ENCODE measurements at regions not wholly inside any gene's neighbourhood (a gene's known extent, or its start where the extent isn't known, plus 50 kb on each side); places are given as distances from the start of the nearest gene placed in this dataset.

- no peak for DNase-seq (ENCODE audit: extremely low read depth in 1 of 11, low read depth in 9 of 11, low spot score in 4 of 11)
These were observed 430.2 kb upstream of the PIK3C3 start for GRCh38 chr18:41524674-41525470.

GRCh38 chr18:41517142-41517541 is 437.9 kb upstream of the PIK3C3 start:
- DNase-seq (ENCODE audit: extremely low read depth in 1 of 11, low read depth in 9 of 11, low spot score in 4 of 11) = no peak

DNA sequence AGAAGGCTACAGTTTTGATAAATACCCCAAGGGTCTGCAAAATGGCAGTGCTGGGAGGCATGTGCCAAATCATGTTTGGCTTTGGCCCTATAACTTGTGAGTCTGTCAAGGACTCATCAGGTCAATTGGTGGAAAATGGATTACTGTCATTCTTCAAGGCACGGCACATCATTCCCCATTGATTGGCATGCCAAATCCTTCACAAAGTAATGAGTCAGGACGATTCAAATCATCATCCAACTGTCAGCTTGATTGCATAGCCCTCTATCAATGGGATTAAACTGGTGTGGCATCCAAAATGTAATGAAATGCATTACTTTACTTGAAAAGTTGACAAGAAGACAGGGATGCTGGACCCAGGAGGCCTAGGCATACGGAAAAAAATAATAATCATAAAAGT is 441.6 kb upstream of the PIK3C3 start:
- no peak for DNase-seq (ENCODE audit: extremely low read depth in 1 of 11, low read depth in 9 of 11, low spot score in 4 of 11)

GRCh38 chr18:41504316-41504715 is 450.7 kb upstream of the PIK3C3 start:
- no peak for DNase-seq (ENCODE audit: extremely low read depth in 1 of 11, low read depth in 9 of 11, low spot score in 4 of 11)

- no peak for DNase-seq (ENCODE audit: extremely low read depth in 1 of 11, low read depth in 9 of 11, low spot score in 4 of 11)
These were observed 453.2 kb upstream of the PIK3C3 start for GRCh38 chr18:41501848-41502247.

GRCh38 chr18:41499345-41499744 is 455.7 kb upstream of the PIK3C3 start:
- DNase-seq (ENCODE audit: extremely low read depth in 1 of 11, low read depth in 9 of 11, low spot score in 4 of 11) = no peak

- no peak for DNase-seq (ENCODE audit: extremely low read depth in 1 of 11, low read depth in 9 of 11, low spot score in 4 of 11)
These were observed 464.2 kb upstream of the PIK3C3 start for GRCh38 chr18:41490861-41491260.

GRCh38 chr18:41486575-41486974 is 468.5 kb upstream of the PIK3C3 start:
- DNase-seq (ENCODE audit: extremely low read depth in 1 of 11, low read depth in 9 of 11, low spot score in 4 of 11) = no peak

- no peak for DNase-seq (ENCODE audit: extremely low read depth in 1 of 11, low read depth in 9 of 11, low spot score in 4 of 11)
These were observed 471.0 kb upstream of the PIK3C3 start for GRCh38 chr18:41484069-41484468.

DNA sequence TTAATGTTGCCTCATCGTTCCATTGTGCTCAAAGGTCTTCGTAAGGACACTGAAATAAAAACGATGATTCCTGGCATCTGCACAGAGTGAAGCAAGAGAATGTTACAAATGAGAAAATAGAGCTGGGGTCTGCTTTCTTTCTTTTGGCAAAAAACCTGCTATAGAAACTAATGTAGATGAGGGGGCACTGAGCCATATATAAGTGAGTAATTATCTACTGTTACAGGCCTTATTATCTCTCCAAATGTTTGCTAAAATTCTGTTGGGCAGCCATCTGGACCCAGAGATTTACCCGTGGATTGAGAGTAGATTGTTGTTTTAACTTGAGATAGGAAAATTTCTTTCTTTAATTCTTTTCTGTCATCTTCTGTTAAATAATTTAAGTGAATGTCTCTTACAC is 472.5 kb upstream of the PIK3C3 start:
- DNase-seq (ENCODE audit: extremely low read depth in 1 of 11, low read depth in 9 of 11, low spot score in 4 of 11) = no peak

- DNase-seq (ENCODE audit: extremely low read depth in 1 of 11, low read depth in 9 of 11, low spot score in 4 of 11) = no peak
These were observed 488.4 kb upstream of the PIK3C3 start for GRCh38 chr18:41466436-41467160.

DNA sequence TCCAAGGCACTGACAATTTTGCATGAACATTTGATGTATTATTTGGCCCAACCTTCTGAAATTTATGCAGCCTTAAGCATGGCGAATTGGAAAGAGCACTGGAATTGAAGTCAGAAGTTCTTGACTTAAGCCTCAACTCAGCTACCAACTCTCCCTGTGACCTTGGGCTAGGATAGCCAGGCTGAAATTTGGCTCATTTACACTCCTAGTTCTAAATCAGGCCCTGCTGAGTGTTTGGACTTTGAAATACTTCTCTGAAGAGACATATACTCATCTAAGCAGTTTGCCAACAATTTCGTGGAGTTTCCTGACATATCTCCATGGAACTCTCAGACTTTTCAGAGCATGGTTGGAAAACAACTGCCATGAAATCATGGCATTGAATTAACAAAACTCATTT is 489.6 kb upstream of the PIK3C3 start:
- no peak for DNase-seq (ENCODE audit: extremely low read depth in 1 of 11, low read depth in 9 of 11, low spot score in 4 of 11)

DNA sequence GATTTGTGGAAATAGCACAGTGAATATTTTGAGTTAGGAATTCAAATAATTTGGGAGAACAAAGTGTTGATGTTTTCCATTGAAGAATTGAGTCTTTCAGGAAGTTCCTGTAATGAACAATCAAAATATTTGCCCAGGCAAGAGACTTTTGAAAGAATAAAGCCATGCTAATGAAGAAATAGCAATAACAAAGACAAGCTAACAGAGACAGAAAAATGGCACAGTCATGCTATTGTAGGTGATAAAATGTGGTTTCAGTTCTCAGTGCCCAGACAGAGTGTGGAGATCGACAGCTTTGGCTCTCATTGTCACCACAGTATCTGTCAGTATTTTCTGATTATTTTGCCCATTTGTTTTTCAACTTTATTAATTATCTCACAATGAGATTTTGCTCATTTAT is 490.8 kb upstream of the PIK3C3 start:
- no peak for DNase-seq (ENCODE audit: extremely low read depth in 1 of 11, low read depth in 9 of 11, low spot score in 4 of 11)

GRCh38 chr18:41462946-41463345 is 492.1 kb upstream of the PIK3C3 start:
- no peak for DNase-seq (ENCODE audit: extremely low read depth in 1 of 11, low read depth in 9 of 11, low spot score in 4 of 11)

GRCh38 chr18:41461114-41461513 is 493.9 kb upstream of the PIK3C3 start:
- DNase-seq (ENCODE audit: extremely low read depth in 1 of 11, low read depth in 9 of 11, low spot score in 4 of 11) = no peak

DNA sequence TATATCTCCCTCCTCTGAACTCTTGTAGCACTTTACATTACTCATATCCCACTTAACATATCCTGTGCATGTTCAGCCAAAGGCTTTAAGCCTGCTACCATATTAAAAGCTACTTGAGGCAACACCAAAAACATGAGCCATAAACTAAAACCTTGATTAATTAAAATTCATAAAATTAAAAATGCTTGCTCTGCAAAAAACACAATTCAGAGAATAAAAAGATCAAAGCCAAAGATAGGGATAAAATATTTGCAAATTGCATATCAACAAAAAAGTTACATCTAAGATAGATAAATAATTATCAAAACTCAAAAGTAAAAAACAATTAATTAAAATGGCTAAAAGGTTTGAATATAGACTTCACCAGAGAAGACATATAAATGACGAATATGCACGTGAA is 495.4 kb upstream of the PIK3C3 start:
- no peak for DNase-seq (ENCODE audit: extremely low read depth in 1 of 11, low read depth in 9 of 11, low spot score in 4 of 11)

DNA sequence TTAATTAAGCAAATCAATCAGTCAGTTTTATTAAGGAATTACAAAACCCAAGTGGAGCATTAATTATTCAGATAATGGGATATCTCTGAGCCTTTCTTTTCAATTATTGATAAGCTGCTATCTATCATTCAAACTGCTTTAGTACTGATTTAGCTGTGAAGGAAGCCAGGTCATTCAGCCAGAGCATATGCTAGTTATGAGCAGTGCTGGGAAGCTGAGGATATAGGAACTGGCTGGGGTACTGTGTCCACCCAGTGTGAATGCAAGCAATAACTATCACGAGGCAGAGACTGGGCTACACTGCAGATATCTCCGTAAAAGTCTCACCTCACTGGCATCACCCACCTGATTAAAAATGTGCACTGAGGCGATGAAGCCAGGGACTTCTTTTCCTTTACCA is 496.7 kb upstream of the PIK3C3 start:
- no peak for DNase-seq (ENCODE audit: extremely low read depth in 1 of 11, low read depth in 9 of 11, low spot score in 4 of 11)

GRCh38 chr18:41457765-41458326 is 497.2 kb upstream of the PIK3C3 start:
- DNase-seq (ENCODE audit: extremely low read depth in 1 of 11, low read depth in 9 of 11, low spot score in 4 of 11) = no peak

DNA sequence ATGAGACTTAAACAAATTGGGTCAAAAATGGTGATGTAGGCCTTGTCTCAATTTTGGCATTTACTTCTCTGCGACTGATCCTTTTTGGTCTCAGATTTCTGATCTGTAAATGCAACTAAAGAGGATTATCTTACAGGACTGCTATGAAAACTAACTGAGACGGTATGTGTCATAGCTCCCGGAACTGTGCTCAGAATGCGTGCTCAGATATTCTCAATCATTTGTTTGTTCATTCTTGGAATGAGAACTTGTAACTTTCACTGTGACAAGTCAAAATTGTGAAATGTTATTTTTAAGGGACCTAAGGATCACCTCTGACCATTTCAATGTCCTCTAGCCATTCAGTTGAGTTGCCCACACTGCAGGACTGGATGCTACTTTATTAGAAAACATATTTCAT is 498.2 kb upstream of the PIK3C3 start:
- DNase-seq (ENCODE audit: extremely low read depth in 1 of 11, low read depth in 9 of 11, low spot score in 4 of 11) = no peak

GRCh38 chr18:41449612-41450011 is 505.4 kb upstream of the PIK3C3 start:
- DNase-seq (ENCODE audit: extremely low read depth in 1 of 11, low read depth in 9 of 11, low spot score in 4 of 11) = no peak
